HG02852 (cell line): ENCODE measurements at regions not wholly inside any gene's neighbourhood (a gene's known extent, or its start where the extent isn't known, plus 50 kb on each side); places are given as distances from the start of the nearest gene placed in this dataset.

Source experiments
- ATAC-seq: cut with Tn5 transposase; IDR thresholded peaks from one replicate; pipeline ENCODE4 v1.9.1; 2021; ENCODE audit warnings: mild to moderate bottlenecking, moderate library complexity; ENCODE audit not compliant: unreplicated experiment

DNA sequence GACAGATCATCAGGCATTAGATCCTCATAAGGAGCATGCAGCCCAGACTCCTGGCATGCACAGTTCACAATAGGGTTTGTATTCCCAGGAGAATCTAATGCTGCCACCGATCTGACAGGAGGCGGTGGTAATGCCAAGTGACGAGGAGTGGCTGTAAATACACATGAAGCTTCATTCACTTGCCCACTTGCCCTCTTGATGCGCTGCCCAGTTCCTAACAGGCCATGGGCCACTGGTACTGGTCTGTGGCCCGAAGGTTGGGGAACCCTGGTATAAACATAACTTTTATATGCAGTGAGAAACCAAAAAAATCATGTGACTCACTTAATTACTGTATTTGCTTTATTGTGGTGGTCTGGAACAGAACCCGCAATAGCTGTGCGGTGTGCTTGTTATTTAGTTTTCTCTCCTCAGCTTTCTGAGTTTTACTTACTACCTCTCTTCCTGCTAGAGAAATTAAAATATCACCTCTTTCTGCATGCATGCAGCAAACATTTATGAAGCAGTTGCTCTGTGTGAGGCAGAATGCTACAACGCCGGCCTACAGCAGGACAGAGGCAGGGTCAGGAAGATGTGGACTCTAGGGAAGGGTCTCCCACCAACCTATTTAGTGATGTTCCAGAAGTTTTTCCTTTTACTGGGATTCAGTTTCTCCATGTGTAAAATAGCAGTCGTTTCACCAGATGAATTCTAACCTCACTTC lies 151.3 kb downstream of the MAF start:
- no peak for ATAC-seq

DNA sequence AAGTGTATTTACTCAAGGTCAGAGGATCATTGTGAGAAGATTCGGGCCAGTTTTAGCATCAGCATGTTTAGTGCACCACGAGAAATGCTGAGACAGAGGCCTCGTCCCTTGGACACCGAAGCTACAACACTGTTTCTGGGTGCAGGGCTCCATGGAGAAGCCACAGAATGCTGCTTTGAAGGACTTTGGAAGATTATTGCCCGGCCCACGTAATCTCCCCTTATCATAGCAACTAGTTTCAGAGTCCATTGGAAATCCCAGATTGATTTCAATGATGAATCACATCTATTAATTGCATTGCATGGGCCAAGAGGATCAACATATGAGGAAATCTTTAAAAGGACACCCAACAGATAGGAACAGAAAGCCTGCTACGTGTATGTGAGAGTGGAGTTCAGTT lies 156.0 kb downstream of the MAF start:
- no peak for ATAC-seq

DNA sequence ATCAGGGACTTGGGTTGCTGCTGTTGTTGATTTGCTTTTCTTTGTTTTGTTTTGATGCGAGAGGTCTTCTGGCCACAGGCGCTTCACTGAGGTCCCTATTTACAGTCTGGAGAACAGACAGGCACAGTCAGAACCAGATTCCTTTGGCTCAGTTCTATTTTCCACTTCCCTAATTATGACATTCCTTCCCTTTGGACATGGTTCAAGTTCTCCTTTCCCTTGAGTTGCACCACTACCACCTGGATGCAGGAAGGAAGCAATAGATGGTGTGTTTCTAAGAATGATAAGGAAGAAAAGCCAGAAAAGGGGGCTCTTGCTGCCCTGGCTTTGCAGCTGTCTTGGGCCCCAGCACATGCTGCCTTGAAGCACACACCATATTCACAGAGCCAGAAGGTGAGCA lies 160.6 kb downstream of the MAF start:
- no peak for ATAC-seq

DNA sequence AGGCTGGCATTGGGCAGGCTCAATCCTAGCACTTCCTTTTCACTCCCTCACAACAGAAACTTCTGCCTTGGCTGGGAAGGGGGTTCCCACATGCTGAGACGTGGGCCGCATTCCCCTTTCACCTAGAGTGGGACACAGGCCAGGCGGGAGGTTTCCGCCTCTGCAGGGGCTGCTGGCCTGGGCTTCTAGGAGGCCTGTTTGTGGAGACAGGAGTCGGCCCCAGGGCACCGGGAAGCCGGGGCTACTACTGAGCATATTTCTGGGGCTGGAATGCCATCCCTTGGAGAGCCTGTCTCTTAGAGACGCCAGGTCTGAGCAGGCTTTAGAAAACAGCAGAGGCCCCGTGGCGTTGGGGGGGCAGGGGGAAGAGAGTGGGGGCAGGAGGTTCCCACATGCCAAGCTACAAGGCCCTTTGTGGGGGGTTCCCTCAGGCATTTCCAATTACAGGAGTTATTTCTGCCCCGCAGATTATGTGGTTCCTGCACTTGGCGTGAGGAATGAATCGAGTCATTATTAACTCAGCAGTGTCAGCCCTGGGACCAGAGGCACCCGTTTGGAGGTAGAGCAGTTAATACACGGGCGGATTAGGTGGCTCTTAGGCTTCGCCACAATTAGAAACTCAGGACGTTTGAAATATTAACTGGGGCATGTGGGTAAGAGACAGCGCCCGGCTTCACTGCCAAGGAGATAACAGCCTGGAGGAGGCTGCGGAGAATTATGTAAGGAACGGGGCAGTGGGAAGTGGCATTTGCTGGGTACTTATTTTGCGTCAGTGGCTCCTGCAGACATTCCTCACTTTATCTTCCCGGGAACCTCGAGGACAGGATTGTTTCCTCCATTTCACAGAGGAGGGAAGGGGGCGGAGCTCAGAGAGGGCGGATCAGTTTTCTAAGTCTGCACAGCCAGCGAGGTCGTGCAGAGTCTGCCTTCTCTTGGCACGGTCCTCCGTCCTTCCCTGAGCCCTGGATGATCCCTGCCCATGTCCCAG lies 162.5 kb downstream of the MAF start:
- ATAC-seq = no peak

DNA sequence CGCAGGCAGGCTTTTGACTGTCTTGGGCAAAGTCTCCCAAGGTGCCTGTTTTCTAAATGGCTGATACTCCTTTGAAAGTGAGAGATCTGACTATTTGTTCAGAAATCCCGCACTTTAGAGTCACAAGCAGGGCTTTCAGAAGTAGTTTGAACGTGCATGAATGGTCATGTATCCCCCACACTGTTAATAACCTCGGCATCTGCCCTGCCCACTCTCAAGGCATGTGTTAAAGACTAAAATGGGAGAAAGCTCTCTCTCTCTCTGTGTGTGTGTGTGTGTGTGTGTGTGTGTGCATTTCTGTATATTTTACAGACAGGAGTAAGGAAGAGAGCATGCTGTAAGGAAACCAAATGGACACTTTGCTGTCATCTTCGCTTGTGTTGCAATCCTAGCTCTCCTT lies 163.7 kb downstream of the MAF start:
- ATAC-seq = no peak

DNA sequence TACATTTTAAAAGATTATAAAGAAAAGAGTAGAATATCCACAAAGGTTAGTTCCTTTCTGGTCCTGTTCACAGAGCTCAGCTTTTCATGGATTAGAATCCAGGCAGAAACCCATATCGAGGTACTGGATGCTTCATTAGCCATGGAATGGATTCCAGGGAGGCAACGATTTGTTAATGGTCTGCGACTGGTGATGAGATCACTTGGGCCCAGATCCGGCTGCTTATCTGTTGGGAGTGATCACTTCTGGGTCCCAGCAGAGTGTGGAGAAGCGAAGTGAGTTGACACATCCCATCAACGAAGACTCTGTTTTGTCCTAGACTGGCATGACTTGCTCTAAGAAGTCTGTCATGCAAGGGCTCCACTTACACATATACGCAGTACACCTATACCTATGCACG lies 165.8 kb downstream of the MAF start:
- no peak for ATAC-seq

DNA sequence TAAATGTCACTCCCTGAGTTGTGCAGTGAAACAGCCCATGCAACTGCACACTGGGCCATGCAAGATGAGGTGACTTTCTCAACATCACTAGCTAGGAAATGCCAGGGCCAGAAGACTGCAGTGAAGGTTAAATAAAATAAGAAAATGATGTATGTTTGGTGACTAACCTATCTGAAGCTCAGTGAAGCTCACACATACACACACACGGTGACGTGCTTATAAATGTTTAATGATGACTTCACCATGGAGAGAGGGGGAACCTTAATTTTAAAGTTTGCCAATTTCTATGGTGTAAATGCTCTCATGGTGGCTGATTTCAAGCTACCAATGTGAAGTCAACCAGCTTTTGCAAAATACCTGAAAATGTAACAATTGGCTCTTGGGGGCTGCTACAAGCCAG lies 166.4 kb downstream of the MAF start:
- ATAC-seq = no peak

DNA sequence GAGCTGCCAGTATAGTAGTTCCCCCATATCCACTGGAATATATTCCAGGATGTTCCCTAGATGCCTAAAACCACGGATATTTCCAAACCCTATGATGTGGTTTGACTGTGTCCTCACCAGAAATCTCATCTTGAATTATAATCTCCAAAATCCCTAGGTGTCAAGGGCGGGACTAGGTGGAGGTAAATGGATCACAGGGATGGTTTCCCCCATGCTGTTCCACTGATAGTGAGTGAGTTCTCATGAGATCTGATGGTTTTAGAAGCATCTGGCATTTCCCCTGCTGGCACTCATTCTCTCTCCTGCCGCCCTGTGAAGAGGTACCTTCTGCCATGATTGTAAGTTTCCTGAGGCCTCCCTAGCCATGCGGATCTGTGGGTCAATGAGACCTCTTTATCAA lies 168.6 kb downstream of the MAF start:
- no peak for ATAC-seq

DNA sequence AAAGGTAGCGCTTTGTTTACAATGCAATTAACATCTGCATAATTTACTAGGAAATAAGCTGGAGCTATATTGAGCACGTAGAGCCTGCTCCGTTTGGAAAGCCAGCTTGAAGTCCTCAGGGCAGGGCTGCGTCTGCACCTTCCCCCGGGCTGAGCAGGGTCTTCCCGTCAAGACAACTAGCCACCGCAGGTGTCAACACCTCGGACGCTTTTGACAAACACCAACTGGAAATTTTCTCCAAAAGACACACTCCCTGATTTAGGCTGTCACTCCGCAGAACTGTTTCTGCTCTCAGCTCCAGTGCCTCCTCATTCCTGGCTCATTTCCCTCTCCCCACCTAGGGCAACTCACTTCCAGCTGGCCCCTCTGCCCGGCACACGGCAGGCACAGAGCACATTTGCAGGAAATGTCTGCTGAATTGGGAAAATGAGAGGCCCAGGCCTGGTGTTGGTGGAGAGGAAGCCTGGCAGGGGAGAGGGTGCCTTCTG lies 170.3 kb downstream of the MAF start:
- ATAC-seq = no peak

DNA sequence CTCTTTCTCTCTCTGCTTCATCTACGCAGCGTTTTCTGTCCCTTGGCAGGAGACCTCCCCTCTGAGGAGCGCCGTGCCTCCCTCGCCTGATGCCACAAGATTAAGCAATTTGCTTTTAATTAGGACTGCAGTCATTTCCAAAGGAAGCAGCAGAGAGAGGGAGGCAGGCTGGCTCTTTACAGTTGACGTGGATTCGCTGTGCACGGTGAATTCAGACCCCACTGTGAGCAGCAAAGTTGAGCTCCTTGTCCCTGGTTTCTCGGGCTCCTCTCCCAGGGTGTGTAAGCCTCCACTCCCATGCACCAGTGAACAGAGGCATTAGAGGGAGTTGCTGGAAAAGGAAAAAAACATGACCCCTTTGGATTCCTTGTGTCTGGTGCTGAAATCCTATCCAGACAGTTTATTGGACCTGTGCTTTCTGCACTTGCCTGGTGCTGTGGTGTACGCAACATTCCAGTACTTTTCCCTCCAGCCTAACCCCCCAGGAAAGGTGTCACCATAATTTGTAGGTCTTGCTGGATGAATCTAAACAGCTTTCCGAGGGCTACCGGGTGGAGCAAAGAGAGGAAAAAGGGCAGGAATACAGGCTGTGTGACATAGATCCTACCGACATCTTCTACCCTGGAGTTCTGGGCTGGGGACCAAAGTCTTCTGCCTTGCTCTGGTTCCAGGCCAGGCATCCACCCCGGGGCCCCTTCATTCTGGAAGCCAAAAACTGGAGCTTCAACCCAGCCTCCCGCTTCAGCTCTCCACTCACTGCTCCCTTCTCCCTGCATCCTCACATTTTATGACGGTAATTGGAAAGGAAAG lies 171.0 kb downstream of the MAF start:
- no peak for ATAC-seq

DNA sequence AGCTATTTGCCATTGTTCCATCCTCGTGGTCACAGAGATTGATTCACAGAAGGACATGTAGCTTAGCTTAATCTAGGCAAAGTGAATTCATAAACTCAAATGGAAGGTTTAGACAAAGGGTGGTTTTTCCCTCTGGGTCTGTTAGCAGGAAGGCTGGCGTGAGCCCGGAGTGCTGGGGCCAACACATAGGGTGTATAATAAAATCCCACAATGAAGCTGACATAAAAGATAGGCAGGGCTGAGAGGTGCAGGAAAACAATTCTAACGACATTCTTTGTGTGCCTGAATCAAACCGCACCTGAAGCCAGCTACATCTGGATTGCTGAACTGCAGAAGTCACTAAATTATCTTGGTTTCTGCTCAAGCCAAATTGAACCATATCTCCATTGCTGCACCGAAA lies 173.9 kb downstream of the MAF start:
- ATAC-seq = no peak

DNA sequence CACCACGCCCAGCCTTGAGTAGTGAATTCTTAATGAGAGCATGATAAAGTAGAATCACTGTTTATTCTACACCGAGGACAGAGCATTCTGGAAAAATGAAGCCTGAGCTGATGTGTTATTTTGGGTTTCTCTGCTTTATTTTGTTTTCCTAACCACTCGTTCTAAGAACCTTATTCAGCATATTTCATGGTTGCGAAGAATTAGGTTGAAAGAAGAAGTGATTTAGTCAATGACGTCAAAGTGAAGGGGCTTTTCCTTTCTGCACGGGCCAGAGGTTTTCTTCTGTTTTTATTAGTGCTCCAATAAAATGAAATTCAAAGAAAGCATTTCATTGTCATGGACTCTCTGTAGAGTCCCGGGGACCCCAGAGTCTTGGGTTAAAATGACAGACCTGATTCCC lies 178.5 kb downstream of the MAF start:
- no peak for ATAC-seq

DNA sequence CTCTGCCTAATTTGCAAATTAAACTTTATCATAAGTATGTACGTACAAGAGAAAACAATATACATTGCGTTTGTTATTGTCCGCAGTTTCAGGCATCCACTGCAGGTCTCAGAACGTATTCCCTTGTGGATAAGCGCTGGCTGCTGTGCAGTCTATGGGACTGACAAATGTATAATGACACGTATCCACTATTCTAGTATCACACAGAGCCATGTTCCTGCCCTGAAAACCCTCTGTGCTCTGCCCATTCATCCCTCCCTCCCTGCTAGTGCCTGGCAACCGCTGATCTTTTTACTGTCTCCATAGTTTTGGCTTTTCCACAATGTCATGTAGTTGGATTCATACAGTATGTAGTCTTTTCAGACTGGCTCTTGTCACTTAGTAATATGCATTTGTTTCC lies 179.4 kb downstream of the MAF start:
- no peak for ATAC-seq

DNA sequence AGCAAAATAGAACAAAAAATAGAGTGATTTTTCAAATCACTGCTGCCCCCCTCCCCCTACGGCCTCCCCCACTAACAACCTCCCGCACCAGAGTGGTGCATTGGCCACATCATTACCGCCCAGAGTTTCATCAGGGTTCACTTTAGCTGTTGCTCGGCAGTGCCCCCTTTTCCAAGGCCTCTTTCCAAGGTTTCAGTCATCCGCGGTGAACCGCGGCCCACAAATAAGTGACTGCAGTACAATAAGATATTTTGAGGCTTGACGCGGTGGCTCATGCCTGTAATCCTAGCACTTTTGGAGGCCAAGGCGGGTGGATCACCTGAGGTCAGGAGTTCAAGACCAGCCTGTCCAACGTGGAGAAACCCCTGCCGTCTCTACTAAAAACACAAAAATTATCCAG lies 180.0 kb downstream of the MAF start:
- no peak for ATAC-seq

DNA sequence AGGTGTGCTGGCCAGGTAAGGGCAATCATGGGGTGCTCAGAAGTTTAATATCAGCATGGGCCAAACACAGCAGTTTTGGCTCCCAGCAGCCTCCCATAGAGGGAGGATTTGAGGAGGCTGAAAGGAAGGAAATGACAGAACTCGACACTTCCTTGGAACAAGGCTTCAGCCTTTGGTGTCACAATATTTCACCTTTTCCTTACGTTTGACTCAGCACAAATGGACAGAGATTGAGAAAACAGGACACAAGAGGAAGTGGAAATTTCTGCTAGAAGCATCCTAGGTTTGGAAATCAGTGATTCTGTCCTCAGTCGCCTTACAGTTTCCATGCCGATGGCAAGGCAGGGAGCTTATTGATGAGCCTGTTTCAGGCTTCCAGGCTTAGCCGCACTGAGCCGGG lies 181.4 kb downstream of the MAF start:
- no peak for ATAC-seq

DNA sequence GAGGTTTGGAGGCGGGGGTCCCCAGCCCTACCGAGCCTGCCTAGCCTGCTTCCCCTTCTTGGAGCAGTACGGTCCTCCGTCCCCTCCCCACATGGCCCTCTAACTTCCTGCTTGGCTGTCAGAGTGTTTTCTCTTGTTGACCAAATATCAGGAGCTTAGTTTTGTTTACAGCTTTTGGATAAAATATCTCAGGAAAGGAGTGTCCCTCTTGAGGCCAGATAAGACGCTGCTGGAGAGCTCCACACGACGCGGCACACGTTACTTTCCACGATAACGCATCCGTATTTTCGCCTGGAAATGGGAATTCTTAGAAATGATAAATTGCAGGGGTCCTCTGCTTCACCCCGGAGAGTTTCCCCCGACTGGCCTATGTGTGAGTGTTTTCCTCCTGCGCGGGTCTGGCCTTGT lies 182.9 kb downstream of the MAF start:
- ATAC-seq = no peak

DNA sequence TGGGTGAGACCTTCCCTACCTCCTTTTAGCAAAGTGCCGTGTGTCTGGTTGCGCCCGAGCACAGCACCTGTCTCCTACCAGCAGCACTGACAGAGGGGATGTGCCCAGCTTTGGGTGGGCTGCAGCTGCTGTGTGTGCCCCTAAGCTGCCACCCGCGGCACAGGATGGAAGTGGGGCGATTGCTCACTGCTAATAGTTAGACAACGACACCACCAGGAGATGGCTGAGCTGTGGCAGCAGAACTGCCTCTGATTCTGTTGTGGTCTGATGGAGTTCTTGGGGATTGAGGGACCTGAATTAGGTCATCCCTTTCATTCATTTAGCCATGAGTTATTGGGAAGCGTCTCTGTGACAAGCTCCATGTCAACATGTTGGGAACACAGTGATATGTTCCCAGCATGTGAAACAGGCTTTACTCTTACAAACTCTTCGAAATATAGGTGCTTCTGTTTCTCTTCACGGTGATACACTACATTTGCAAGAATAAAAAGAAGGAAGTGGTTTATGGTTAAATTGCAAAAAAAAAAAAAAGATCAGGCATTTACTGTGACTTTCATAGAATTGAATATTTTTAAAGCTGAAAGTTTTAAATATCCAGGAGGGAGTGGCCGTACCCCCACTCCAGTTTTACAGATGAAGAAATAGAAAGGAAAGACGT lies 184.4 kb downstream of the MAF start:
- no peak for ATAC-seq

DNA sequence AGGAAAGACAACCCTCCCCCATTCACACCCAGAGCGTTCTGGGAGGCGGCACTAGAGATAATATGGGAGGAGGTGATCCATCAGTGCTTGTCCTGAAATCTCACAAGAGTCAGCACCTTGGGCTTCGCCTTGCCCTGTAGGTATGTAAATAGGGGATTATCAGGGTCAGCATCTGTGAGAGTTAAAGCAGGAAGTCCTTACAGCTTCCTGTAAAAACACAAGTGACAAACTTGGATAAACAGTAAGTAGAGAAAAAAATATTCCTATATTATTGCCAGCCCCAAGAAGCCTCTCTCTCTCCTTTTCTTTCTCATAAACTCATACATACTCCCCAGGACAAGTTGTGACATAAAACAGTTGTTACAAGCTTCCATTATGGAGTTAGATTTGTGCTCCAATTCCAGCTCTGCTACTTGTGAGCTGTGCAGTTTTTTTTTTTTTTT lies 187.7 kb downstream of the MAF start:
- ATAC-seq = no peak

DNA sequence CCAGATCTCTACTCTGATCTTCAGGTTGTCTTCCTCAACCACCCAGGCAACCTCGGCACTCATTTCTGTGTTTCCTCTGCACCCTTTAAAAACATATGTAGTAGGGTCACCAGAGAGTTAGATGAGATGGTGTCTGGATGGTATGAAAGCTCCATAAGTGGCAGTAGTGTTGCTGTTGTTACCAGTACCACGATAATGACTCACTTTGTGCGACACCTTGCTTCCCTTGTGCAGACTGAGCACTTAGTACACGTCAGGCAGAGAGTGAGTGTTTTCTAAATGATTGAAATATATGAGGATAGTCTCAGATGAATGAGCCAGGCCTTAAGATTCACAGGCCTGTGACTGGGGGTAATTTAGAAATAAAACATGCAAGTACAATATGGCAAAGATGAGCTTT lies 188.7 kb downstream of the MAF start:
- ATAC-seq = no peak

DNA sequence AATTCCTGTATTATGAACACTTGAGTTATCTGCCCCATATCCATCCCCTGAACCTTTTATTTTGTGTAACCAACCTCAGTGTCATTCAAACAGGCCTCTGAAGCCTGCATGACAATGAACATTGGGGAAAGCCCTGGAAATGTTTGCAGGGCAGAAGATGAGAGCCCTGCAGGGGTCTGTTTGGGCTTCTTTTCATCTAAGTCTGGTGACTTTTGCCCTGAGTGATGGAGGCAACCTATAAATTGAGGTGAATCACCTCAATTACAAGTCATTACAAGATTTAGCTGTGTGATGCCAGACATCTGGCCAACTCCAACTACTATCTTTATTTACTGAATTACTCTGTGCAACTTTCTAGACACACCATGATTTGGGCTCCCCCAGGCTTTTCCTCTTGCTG lies 189.2 kb downstream of the MAF start:
- ATAC-seq = no peak

DNA sequence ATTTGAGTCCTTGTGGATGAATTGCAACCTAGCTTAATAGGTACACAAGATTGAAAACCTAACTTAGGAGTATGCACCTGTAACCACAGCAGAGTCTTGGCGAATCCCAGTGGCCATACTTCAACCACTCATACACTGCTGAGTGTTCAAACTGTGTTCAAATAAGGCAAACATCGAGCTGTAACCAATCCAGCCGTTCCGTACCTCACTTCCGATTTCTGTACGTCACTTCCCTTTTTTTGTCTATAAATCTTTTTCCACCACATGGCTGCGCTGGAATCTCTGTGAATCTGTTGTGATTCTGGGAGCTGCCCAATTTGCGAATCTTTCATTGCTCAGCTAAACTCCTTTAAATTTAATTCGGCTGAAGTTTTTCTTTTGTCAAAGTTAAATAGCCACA lies 190.6 kb downstream of the MAF start:
- ATAC-seq = no peak
